Inflammatory macrophage treated with lipopolysaccharide for 1 hour (primary cell): ENCODE measurements at regions not wholly inside any gene's neighbourhood (a gene's known extent, or its start where the extent isn't known, plus 50 kb on each side); places are given as distances from the start of the nearest gene placed in this dataset.
"Not testable (repeated sequence)": the region's sequence is repeated elsewhere in the genome, so short reads cannot be mapped to it uniquely, and the experiment has no call there.

Source experiments
- DNase-seq, 2 donors: peaks; one replicate each; pipeline ENCODE4 v3.0.0-alpha.2; 2020 to 2022

DNA sequence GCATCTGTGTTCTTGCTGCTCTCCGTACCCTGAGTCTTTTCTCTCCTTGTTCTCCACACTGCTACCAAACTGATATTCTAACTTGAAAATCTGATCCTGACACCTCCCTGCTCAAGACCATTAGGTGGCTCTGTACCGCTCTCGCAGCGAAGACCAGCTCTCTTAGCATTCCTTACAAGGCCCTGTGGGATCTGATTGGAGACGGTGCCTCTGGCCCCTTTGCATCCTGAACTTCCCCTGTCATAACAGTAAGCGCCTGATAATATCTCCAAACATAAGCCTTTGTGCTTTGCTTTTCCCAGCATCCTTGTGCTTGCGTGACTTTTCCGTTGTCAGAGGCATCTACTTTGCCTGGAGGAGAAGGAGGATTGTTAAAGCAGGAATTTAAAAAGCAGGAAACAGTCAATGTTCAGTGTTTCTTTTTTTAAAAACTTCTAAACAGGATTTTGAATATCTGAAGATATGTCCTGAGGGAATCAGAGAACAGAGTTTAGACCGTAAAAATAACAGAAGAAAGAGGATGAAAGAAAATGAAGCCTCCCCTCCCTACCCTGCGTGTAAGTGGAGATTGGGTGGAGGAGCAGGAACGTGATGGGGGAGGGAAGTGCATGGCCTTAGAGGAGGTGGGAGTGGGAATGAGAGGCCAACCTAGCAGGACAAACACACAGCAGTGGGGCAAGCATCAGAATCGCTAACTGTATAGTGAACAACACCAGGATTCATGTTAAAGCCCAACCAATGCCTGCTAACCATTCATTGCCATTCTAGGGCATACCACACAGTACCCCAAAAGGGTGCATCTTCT is 89.2 kb upstream of the STMND1 start:
- no peak for DNase-seq

DNA sequence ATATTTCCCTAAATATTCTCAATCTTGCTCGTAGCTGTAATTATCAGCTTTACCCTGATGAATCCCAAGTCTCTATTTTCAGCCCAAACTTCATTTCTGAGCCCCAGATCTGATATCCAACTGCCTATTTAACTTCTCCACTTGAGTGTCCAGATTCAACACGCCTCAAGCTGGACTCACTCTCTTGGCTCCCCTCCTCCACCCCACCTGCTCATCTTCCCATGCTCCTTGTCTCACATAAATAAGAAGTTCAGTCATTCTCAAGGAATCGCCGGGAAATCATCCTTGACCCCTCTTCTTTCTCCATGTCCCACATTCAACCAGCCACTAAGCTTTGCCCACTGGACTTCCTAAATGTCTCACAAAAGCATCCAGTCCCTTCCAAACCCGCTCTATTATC is 89.9 kb upstream of the STMND1 start:
- no peak for DNase-seq

DNA sequence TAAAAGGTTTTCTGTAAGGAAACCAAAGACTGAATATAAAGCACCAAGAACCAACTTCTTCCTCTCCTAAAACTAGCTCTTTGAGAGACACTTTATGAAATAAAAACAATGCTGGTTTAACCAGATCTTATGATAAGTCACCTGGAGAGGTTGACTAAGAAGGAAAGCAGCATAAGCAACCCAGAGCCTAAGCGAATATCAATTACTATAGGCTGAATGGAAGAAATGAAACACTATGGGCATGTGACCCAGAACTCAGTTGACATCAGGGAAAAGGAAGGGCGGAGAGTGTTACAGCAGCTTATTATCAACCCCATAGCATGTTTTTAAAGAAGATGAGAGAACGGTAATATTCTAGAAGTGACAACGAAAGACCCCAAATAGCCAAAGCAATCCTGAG is 94.1 kb upstream of the STMND1 start:
- DNase-seq, result no peak

DNA sequence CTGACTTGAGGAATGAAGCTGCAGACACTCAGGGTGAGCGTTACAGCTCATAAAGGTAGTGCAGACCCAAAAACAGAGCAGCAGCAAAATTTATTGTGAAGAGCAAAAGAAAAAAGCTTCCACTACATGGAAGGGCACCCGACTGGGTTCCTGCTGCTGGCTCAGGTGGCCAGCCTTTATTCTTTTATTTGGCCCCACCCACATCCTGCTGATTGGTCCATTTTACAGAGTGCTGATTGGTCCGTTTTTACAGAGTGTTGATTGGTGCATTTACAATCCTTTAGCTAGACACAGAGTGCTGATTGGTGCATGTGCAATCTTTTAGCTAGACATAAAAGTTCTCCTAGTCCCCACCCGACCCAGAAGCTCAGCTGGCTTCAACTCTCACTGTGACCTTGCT is 95.3 kb upstream of the STMND1 start:
- no peak for DNase-seq

- no peak for DNase-seq
Observed at GRCh38 chr6:17004269-17004668, 97.6 kb upstream of the STMND1 start.

- no peak for DNase-seq
Observed at GRCh38 chr6:17002123-17002522, 99.7 kb upstream of the STMND1 start.

DNA sequence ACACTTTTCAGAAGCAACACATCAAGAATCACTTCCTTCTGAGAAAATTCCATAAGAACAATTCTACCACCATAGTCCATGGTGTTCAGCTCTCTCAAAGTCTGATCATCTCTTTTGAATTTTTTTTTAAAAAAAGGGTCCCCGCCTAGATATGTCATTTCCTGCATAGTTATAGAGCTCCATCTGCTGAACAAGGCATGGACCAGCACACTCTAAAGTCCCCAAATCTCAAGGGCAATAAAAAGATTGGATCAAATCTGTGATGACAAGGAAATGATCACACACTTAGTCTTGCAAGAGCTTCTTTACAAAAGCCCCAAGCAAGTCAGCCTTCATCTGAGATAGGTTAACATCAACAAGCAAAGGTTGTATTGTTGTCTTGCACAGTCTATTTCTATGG is 100.7 kb upstream of the STMND1 start:
- DNase-seq, result no peak

- no peak for DNase-seq
Observed at GRCh38 chr6:16999491-17000436, 102.1 kb upstream of the STMND1 start.

DNA sequence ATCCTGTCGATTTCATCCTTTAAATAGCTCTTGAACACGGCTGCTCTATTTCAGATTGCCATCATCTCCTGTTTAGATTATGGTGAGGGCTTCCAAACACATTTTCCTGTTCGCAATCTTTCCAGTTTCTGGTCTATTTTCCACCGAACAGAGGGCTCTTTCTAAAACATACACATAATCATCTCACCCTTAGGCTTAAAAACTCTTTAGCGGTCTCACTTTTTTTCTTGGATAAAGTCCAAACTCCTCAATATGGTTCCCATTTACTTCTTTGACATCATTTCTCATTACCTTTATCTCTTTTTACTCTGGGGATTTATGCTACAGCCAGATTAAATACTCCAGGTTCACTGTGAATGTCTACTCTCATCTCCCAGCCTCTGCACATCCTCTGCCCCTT is 103.4 kb upstream of the STMND1 start:
- DNase-seq, result no peak

DNA sequence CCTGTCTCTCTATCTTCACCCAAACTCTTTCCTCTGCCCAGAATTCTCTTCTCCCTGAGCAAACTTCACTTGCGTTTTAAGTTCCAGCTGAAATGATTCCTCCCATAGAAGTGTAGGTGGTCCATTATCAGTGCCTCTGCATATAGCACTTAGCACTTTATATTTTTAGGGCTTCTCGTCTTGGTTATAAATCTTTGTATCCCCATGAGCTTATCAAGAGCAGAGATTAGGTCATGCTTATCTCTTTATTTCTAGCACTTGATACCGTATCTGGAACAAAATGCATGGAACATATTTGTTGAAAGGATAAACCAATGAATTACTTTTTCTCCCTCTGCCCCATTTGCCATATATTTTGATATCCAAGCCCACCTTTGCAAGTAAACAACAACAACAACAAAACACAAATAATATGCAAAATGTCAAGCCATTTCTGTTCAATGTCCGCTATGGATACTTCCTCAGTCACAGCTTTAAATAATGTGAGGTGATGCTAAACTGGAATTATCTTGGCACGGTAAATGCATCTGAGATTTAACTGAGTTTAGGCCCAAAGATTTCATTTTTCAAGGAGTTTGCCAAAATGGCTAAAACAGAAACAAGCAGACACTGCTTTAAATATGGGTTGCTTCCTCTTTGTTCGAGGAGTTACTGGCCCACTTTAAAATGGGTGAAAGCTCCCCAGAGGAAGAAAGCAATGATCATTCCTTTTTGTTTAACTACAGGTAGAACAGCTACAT is 106.2 kb upstream of the STMND1 start:
- no peak for DNase-seq

DNA sequence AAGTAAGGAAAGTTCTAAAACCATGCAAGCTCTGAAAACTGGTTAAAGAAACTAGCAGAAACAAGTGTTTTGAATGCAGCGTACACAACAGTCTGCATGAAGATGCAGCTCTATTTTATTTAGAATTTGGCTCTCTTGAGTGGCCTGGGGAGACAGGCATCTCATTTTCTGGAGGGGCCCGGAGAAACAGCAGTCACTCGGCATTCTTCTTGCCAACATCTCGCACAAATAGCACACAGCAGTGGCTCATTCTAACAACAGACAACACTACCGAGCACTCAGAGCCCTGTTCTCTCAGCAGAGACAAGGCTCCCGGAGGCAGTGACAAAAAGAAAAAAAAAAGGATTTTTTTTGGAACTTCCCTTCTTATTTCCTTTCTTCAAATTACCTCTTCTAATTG is 108.5 kb upstream of the STMND1 start:
- DNase-seq, result no peak

- DNase-seq, result no peak
Observed at GRCh38 chr6:16991981-16992629, 109.7 kb upstream of the STMND1 start.

DNA sequence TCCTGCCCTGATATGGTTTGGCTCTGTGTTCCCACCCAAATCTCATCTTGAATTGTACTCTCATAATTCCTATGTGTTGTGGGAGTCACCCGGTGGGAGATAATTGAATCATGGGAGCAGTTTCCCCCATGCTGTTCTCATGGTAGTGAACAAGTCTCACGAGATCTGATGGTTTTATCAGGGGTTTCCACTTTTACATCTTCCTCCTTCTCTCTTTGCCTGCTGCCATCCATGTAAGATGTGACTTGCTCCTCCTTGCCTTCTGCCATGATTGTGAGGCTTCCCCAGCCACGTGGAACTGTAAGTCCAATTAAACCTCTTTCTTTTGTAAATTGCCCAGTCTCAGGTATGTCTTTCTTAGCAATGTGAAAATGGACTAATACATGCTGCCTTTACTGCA is 111.9 kb upstream of the STMND1 start:
- DNase-seq, result not testable (repeated sequence)

GRCh38 chr6:16989382-16989781 is 112.5 kb upstream of the STMND1 start:
- no peak for DNase-seq

- DNase-seq, result no peak
Observed at GRCh38 chr6:16987996-16988395, 113.9 kb upstream of the STMND1 start.

- peak; percentile 20 to 60 for DNase-seq
Observed at GRCh38 chr6:16985513-16986284, 116.2 kb upstream of the STMND1 start.

GRCh38 chr6:16982807-16983206 is 119.0 kb upstream of the STMND1 start:
- DNase-seq, result peak; percentile 19 to 58

GRCh38 chr6:16979677-16980370 is 122.0 kb upstream of the STMND1 start:
- peak; percentile 58 to 81 for DNase-seq

- no peak for DNase-seq
Observed at GRCh38 chr6:16978686-16979085, 123.2 kb upstream of the STMND1 start.

GRCh38 chr6:16976385-16977183 is 125.3 kb upstream of the STMND1 start:
- no peak for DNase-seq
